ENCODE measurements at regions not wholly inside any gene's neighbourhood (a gene's known extent, or its start where the extent isn't known, plus 50 kb on each side); places are given as distances from the start of the nearest gene placed in this dataset.

DNA sequence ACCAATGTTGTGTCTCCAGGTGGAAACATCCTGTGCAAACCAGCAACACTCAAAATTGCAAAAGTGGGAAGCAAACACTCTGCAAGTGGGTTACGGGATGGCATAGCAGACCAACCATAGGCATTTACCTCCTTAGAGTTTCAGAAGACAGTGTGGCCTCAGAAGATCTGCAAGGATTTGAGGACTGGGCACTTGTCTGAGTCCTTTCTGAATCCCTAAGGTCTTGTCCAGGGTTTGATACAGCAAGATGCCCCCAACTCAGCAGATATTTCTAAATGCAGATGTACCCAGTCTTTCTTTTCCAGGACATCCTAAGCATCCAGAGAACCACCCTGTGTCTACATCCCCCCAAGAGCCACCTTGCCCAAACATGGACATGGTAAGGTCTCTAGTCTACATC is 51.7 kb upstream of the SHANK2 start:
- TF ChIP-seq, protein P1, sequence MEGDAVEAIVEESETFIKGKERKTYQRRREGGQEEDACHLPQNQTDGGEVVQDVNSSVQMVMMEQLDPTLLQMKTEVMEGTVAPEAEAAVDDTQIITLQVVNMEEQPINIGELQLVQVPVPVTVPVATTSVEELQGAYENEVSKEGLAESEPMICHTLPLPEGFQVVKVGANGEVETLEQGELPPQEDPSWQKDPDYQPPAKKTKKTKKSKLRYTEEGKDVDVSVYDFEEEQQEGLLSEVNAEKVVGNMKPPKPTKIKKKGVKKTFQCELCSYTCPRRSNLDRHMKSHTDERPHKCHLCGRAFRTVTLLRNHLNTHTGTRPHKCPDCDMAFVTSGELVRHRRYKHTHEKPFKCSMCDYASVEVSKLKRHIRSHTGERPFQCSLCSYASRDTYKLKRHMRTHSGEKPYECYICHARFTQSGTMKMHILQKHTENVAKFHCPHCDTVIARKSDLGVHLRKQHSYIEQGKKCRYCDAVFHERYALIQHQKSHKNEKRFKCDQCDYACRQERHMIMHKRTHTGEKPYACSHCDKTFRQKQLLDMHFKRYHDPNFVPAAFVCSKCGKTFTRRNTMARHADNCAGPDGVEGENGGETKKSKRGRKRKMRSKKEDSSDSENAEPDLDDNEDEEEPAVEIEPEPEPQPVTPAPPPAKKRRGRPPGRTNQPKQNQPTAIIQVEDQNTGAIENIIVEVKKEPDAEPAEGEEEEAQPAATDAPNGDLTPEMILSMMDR (IDR thresholded peaks at IDR 0.05; ENCODE audit: low read depth, low read length): no peak
- no peak for TF ChIP-seq EZH2phosphoT487 (IDR thresholded peaks at IDR 0.05; ENCODE audit: low read depth)

All from OCI-LY3 (cell line).